GM23338 (cell line): ENCODE measurements at regions not wholly inside any gene's neighbourhood (a gene's known extent, or its start where the extent isn't known, plus 50 kb on each side); places are given as distances from the start of the nearest gene placed in this dataset.

Source experiments
- ATAC-seq: fragments of 200-7000 bp; cut with Tn5 transposase; 3 replicates; pipeline ENCODE4 v1.9.1; 2020
- DNase-seq: peaks from one replicate; pipeline ENCODE4 v3.0.0-alpha.2; 2015; ENCODE audit warnings: low spot score
- H2AFZ ChIP-seq: fragments of 200-600 bp; sonication (generic); 2 replicates; pipeline ENCODE4 v1.8.0; 2016; ENCODE audit warnings: antibody characterized with exemption, mild to moderate bottlenecking, moderate library complexity
- H3F3A ChIP-seq: fragments of 200-600 bp; sonication (generic); replicated peaks from 2 replicates; pipeline ENCODE4 v1.8.0; 2017; ENCODE audit warnings: antibody characterized with exemption, mixed run types, low read depth
- H3K27ac ChIP-seq: fragments of 200-600 bp; sonication (generic); 2 replicates; pipeline ENCODE4 v1.6.1; 2016; ENCODE audit warnings: low read depth
- H3K27me3 ChIP-seq: fragments of 200-600 bp; sonication (generic); 2 replicates; pipeline ENCODE4 v1.8.0; 2016; ENCODE audit warnings: mild to moderate bottlenecking, mixed run types, moderate library complexity; ENCODE audit not compliant: insufficient read depth
- H3K36me3 ChIP-seq: fragments of 200-600 bp; sonication (generic); 2 replicates; pipeline ENCODE4 v1.8.0; 2016; ENCODE audit warnings: mild to moderate bottlenecking; ENCODE audit not compliant: insufficient read depth
- H3K4me1 ChIP-seq: fragments of 200-600 bp; sonication (generic); 2 replicates; pipeline ENCODE4 v1.8.0; 2016; ENCODE audit warnings: mild to moderate bottlenecking, moderate library complexity; ENCODE audit not compliant: insufficient read depth
- H3K4me2 ChIP-seq: fragments of 200-600 bp; sonication (generic); 2 replicates; pipeline ENCODE4 v1.7.1; 2017; ENCODE audit warnings: mixed run types
- H3K4me3 ChIP-seq: fragments of 200-600 bp; sonication (generic); 2 replicates; pipeline ENCODE4 v1.6.1; 2016; ENCODE audit warnings: mixed run types
- H3K79me2 ChIP-seq: fragments of 200-600 bp; sonication (generic); replicated peaks from 2 replicates; pipeline ENCODE4 v1.8.0; 2017; ENCODE audit warnings: mild to moderate bottlenecking; ENCODE audit not compliant: insufficient read depth
- H3K9me2 ChIP-seq: fragments of 200-600 bp; sonication (generic); 2 replicates; pipeline ENCODE4 v1.8.0; 2017; ENCODE audit not compliant: insufficient read depth
- H4K20me1 ChIP-seq: fragments of 200-600 bp; sonication (generic); replicated peaks from 2 replicates; pipeline ENCODE4 v1.8.0; 2017; ENCODE audit warnings: mild to moderate bottlenecking; ENCODE audit not compliant: insufficient read depth
- H3K27ac Mint-ChIP-seq: 2 replicates; pipeline ENCODE4 v1.8.0; 2020; ENCODE audit warnings: inconsistent platforms, mild to moderate bottlenecking, moderate library complexity, mixed read lengths
- H3K27me3 Mint-ChIP-seq: 3 replicates; pipeline ENCODE4 v1.8.0; 2022; ENCODE audit warnings: low read depth, mild to moderate bottlenecking, moderate library complexity, mixed read lengths, inconsistent platforms; ENCODE audit not compliant: insufficient read depth, poor library complexity
- H3K36me3 Mint-ChIP-seq: 3 replicates; pipeline ENCODE4 v1.8.0; 2021; ENCODE audit warnings: low read depth, mild to moderate bottlenecking, inconsistent platforms, moderate library complexity, mixed read lengths
- H3K4me1 Mint-ChIP-seq: 3 replicates; pipeline ENCODE4 v1.8.0; 2020; ENCODE audit warnings: mild to moderate bottlenecking, inconsistent platforms, mixed read lengths
- H3K4me3 Mint-ChIP-seq: 3 replicates; pipeline ENCODE4 v1.8.0; 2021; ENCODE audit warnings: moderate library complexity, mild to moderate bottlenecking, inconsistent platforms, mixed read lengths
- H3K9me3 Mint-ChIP-seq: 3 replicates; pipeline ENCODE4 v1.8.0; 2020; ENCODE audit warnings: moderate library complexity, mild to moderate bottlenecking, inconsistent platforms, mixed read lengths
- CREB1 ChIP-seq: fragments of 250-450 bp; sonication (Bioruptor Pico); IDR thresholded peaks from 2 replicates; pipeline ENCODE4 v1.5.0; 2020; ENCODE audit warnings: low read depth, mild to moderate bottlenecking, moderate library complexity
- CTCF ChIP-seq, 2 experiments: fragments of 200-600 bp in 1 of 2; sonication (generic) in 1 of 2; conservative IDR thresholded peaks; 2 replicates each; pipeline versions ENCODE4 v1.5.1 to v1.6.1; 2016 to 2017; ENCODE audit warnings: antibody characterized with exemption in 2 of 2, low read depth in 2 of 2, mild to moderate bottlenecking in 2 of 2, moderate library complexity in 1 of 2
- EZH2 ChIP-seq: fragments of 200-600 bp; sonication (generic); IDR thresholded peaks from one replicate; pipeline ENCODE4 v1.8.0; 2017; ENCODE audit warnings: antibody characterized with exemption, mild to moderate bottlenecking, low read depth; ENCODE audit not compliant: unreplicated experiment
- EZH2phosphoT487 ChIP-seq: fragments of 200-600 bp; sonication (generic); IDR thresholded peaks from one replicate; pipeline ENCODE4 v1.8.1; 2018; ENCODE audit warnings: antibody characterized with exemption; ENCODE audit not compliant: unreplicated experiment
- POLR2AphosphoS5 ChIP-seq: IDR thresholded peaks from 2 replicates; pipeline ENCODE4 v1.6.1; 2016; ENCODE audit warnings: antibody characterized with exemption, low read depth
- REST ChIP-seq: IDR thresholded peaks from one replicate; pipeline ENCODE4 v1.6.1; 2018; ENCODE audit warnings: antibody characterized with exemption; ENCODE audit not compliant: unreplicated experiment
- ZNF114 ChIP-seq: fragments of 250-450 bp; sonication (Bioruptor Pico); IDR thresholded peaks from 2 replicates; pipeline ENCODE4 v1.5.0; 2020; ENCODE audit warnings: mild to moderate bottlenecking, moderate library complexity
- ZNF331 ChIP-seq: fragments of 250-450 bp; sonication (Bioruptor Pico); IDR thresholded peaks from 2 replicates; pipeline ENCODE4 v1.5.0; 2020; ENCODE audit warnings: low read depth, mild to moderate bottlenecking, moderate library complexity

GRCh38 chr5:124454081-124454480 is 292.4 kb downstream of the ZNF608 start (continued):
- TF ChIP-seq REST (no peak), ZNF114 (CRISPR knock-in tag) (no peak), POLR2AphosphoS5 (no peak)

- H4K20me1 ChIP-seq, result no peaks in the 10 kb centered on the region
- H3K4me1 ChIP-seq, result peaks cover 5% of the 10 kb centered on the region; the same call in 1 of the 2 replicates
- Mint-ChIP-seq H3K36me3 (no peaks in the 10 kb centered on the region; the same call in 2 of the 3 replicates), H3K4me1 (peaks cover 9% of the 10 kb centered on the region), H3K4me3 (no peak overlapping the region), H3K27ac (no peak overlapping the region), H3K27me3 (no peaks in the 10 kb centered on the region), H3K9me3 (no peaks in the 10 kb centered on the region)
- no peak for ATAC-seq
- H3K4me2 ChIP-seq, result no peak overlapping the region
- H3K4me3 ChIP-seq, result no peak overlapping the region
- peaks cover 12% of the 10 kb centered on the region for H3K9me2 ChIP-seq
- H3K36me3 ChIP-seq, result no peaks in the 10 kb centered on the region; the same call in 1 of the 2 replicates
- H3K27me3 ChIP-seq, result no peaks in the 10 kb centered on the region
- H3K27ac ChIP-seq, result no peak overlapping the region
- DNase-seq, result no peak
- no peaks in the 10 kb centered on the region for H3F3A ChIP-seq
- no peaks in the 10 kb centered on the region for H3K79me2 ChIP-seq
- H2AFZ ChIP-seq, result peak overlapping the region; percentile 19; the same call in 1 of the 2 replicates
- TF ChIP-seq EZH2phosphoT487, result no peak
These were observed 293.0 kb downstream of the ZNF608 start for GRCh38 chr5:124453221-124454051.

- peak overlapping the region; percentile 61 for H2AFZ ChIP-seq
- DNase-seq (no peak), ATAC-seq (no peak)
- peaks cover 5% of the 10 kb centered on the region; the same call in 1 of the 2 replicates for H3K4me1 ChIP-seq
- H3F3A ChIP-seq, result no peaks in the 10 kb centered on the region
- Mint-ChIP-seq H3K4me1 (peaks cover 5% of the 10 kb centered on the region), H3K9me3 (no peaks in the 10 kb centered on the region), H3K4me3 (no peak overlapping the region), H3K27ac (no peak overlapping the region), H3K27me3 (no peaks in the 10 kb centered on the region), H3K36me3 (no peaks in the 10 kb centered on the region; the same call in 2 of the 3 replicates)
- no peaks in the 10 kb centered on the region for H4K20me1 ChIP-seq
- no peaks in the 10 kb centered on the region for H3K79me2 ChIP-seq
- H3K4me3 ChIP-seq, result no peak overlapping the region
- no peaks in the 10 kb centered on the region; the same call in 1 of the 2 replicates for H3K36me3 ChIP-seq
- H3K27me3 ChIP-seq, result no peaks in the 10 kb centered on the region
- H3K4me2 ChIP-seq, result no peak overlapping the region
- H3K27ac ChIP-seq, result no peak overlapping the region
- peaks cover 22% of the 10 kb centered on the region for H3K9me2 ChIP-seq
- TF ChIP-seq EZH2 (no peak), CREB1 (CRISPR knock-in tag) (no peak), CTCF (conservative IDR thresholded peaks at IDR 0.05; ENCODE audit: low read depth in 2 of 2) (no peak), ZNF331 (CRISPR knock-in tag) (no peak), POLR2AphosphoS5 (no peak)
These were observed 294.0 kb downstream of the ZNF608 start for GRCh38 chr5:124452412-124452811.
